ENCODE measurements at regions not wholly inside any gene's neighbourhood (a gene's known extent, or its start where the extent isn't known, plus 50 kb on each side); places are given as distances from the start of the nearest gene placed in this dataset.

DNA sequence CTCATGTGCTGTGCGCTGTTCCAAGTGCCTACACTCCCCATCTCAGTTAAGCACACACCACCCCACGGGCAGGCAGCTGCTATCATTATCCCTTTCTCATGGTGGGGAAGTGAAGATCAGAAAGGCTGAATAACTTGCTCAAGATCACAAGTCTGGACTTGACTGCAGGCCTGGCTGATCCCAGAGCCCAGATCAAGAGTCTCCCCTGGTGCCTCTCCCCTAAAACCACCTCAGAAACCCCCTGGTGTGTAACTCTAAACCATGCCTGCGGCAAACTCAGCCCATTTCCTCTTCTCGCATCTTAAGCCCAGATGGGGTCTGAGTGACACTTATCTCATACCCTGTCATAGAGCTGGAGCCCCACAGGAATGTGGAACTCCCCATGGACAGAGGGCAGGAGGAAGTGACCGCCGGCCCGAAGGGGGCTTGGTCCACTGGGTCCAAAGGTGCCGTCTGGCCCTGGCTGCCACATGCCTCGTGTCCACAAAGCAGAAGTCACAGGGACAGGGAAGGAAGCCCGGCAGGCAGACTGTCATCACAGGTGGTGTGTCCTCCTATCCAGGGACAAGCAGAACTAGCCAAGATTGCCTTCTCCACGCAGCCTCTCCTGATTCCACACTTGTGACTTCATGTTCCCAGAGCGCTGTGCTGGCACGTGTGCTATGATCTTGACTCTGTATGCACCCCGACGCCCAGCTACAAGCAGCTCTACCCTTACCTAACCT lies 92.1 kb downstream of the SYF2 start:
- TF ChIP-seq, protein P1, sequence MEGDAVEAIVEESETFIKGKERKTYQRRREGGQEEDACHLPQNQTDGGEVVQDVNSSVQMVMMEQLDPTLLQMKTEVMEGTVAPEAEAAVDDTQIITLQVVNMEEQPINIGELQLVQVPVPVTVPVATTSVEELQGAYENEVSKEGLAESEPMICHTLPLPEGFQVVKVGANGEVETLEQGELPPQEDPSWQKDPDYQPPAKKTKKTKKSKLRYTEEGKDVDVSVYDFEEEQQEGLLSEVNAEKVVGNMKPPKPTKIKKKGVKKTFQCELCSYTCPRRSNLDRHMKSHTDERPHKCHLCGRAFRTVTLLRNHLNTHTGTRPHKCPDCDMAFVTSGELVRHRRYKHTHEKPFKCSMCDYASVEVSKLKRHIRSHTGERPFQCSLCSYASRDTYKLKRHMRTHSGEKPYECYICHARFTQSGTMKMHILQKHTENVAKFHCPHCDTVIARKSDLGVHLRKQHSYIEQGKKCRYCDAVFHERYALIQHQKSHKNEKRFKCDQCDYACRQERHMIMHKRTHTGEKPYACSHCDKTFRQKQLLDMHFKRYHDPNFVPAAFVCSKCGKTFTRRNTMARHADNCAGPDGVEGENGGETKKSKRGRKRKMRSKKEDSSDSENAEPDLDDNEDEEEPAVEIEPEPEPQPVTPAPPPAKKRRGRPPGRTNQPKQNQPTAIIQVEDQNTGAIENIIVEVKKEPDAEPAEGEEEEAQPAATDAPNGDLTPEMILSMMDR (IDR thresholded peaks at IDR 0.05) = no peak
- DNase-seq (ENCODE audit: low spot score) (no peak), ATAC-seq (ENCODE audit: low FRiP score) (no peak)

DNA sequence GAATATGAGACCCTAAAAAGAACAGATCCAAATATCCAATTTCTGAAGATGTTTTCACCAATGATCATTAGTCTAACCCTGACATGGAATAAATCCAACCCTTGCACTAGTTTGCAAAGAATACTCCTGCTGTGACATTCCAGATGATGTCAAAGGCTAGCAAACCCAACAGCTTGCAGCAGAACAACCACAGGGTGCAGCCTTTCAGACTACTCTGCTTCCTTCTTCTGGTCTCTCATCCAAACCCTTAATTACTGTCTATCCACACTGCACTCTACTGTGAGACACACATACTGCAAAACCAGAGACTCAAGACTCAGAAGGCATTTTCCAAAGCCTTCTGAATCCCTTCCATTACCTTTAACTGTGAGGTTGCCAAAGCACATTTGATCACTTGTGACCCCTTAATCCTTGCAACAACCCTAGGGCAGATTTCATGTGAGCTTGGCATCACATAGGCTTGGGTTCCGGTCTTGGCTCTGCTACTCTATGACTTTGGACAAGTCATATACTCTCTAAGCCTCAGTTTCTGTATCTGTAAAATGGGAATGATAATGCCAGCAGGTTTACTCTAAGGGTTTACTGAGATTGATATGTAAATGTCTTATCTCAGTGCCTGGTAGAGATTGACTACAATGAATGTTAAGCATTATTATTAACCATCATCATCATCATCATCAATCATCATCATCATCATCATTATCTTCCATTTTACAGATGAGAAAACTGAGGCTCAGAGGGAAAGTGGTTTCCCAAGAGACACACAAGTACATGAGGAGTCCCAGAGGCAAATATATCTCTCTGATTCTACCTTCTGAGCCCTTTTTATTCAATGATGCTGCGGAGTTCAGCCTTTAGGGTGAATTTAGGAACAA lies 94.5 kb downstream of the SYF2 start:
- DNase-seq (ENCODE audit: low spot score) (no peak), ATAC-seq (ENCODE audit: low FRiP score) (no peak)
- TF ChIP-seq, protein P1 (IDR thresholded peaks at IDR 0.05) = no peak

DNA sequence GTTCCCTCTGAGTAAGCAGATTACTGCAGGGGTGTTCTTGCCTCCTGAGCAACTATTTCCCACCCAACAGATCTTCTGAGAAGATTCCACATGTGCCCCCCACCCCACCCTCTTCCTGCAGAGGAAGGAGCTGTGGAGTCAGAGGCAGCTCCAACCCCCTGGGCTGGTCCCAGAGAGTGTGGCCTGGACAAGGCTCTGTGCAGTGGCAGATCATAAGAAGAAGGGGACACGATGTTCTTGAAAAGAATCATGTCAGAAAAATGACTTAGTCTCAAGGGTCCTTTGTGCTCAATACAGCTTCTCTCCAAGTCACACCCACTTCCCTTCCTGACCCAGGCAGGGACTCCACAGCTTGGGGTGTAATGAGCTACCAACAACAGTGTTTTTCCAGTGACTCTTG lies 95.2 kb downstream of the SYF2 start:
- ATAC-seq (ENCODE audit: low FRiP score) (no peak), DNase-seq (ENCODE audit: low spot score) (no peak)
- TF ChIP-seq, protein P1 (IDR thresholded peaks at IDR 0.05) = no peak

DNA sequence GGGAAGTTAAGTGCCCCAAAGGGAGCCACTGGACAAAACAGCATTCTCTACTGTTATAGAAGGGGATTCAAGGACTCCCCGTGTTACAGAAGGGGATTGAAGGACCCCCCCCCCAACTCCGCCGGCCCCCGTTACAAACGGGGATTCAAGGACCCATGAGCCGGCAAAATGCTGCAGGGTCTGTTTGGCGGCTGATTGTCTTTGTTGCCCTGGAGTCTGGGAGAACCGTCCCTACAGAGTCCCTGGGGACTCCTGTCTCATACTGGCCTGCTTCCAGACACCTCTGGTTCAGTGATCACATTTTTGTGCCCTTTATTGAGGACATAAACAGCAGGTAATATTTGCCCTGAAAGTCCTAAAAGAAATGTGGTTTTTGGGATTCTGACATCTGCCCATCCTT lies 96.4 kb downstream of the SYF2 start:
- ATAC-seq (ENCODE audit: low FRiP score) = no peak
- TF ChIP-seq, protein P1 (IDR thresholded peaks at IDR 0.05) = no peak
- DNase-seq (ENCODE audit: low spot score) = no peak

DNA sequence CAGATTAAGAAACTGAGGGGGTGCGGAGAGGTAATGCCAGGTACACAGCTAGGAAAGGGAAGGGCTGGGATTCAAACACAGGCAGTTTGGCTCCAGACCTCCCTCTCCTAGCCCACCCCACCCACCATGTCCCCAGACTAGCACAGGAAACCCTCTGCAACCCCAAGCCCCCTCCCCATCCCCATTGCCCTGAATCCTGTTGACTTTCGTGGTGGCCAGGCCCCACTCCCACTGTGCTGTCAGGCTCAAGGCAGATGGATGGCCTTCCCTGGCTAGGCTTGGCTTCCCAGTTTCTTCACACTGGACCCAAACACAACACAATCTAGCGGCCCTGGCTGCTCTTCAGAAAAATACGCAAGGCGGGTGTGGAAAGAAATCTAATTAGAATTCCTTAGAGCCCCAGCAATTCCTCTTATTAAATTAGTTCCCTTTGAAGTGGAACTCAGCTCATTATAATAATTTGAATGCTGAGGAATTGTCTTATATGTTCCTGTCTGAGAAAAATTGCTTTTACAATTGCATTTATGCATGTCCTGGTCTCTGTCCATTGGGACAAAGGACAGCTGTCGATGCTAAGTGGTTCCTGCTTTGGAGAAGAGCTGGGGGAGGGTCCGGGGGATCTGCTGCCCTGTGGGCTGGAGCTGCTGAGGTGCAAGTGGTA lies 97.4 kb downstream of the SYF2 start:
- TF ChIP-seq, protein P1 (IDR thresholded peaks at IDR 0.05) = no peak
- ATAC-seq (ENCODE audit: low FRiP score) = no peak
- no peak for DNase-seq (ENCODE audit: low spot score)

DNA sequence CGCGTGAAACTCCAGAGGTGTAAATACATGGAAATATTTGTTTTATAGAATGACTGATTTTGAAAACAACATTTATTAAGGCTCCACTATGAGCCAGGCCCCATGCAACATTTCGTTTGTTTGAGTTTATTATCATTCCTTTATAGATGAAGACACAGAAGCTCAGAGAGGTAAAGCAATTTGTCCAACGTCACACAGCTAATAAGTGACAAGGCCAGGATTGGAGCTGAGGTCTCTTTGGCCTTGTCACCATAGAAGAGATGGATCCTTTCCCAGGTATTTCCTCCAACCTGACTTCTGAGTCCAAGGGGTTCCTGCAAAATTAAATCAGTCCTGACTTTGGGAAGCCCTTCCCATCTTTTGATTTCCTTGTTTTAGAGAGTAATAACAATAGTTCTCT lies 98.0 kb downstream of the SYF2 start:
- ATAC-seq (ENCODE audit: low FRiP score) = no peak
- no peak for DNase-seq (ENCODE audit: low spot score)
- TF ChIP-seq, protein P1 (IDR thresholded peaks at IDR 0.05) = no peak

Measured in omental fat pad (tissue), 3 donors.